Prostate gland (tissue), 2 donors: ENCODE measurements at regions not wholly inside any gene's neighbourhood (a gene's known extent, or its start where the extent isn't known, plus 50 kb on each side); places are given as distances from the start of the nearest gene placed in this dataset.

Source experiments
- DNase-seq: peaks from one replicate; pipeline ENCODE4 v3.0.0-alpha.2; 2019; ENCODE audit warnings: low spot score
- H3K27ac ChIP-seq, 2 donors: fragments of 200-600 bp; sonication (generic); 2 replicates each; pipeline ENCODE4 v1.5.1; 2017 to 2019
- H3K27me3 ChIP-seq: fragments of 200-600 bp; sonication (generic); replicated peaks from 2 replicates; pipeline ENCODE4 v1.5.1; 2019; ENCODE audit not compliant: insufficient read depth
- H3K36me3 ChIP-seq, 2 donors: fragments of 200-600 bp; sonication (generic); 1 replicate in 1 of 2; 2 replicates in 1 of 2; pipeline versions ENCODE4 v1.5.1 to v1.8.1; 2017 to 2019
- H3K4me1 ChIP-seq: fragments of 200-600 bp; sonication (generic); replicated peaks from 2 replicates; pipeline ENCODE4 v1.5.1; 2019
- H3K4me3 ChIP-seq, 2 donors: fragments of 200-600 bp; sonication (generic); 2 replicates each; pipeline ENCODE4 v1.5.1; 2017 to 2019
- H3K9me3 ChIP-seq: fragments of 200-600 bp; sonication (generic); 2 replicates; pipeline ENCODE4 v1.5.1; 2017
- CTCF ChIP-seq, 4 experiments: fragments of 200-600 bp in 2 of 4; fragments of 450-650 bp in 2 of 4; sonication (generic) in 2 of 4; IDR thresholded peaks; 1 replicate in 3 of 4; 2 replicates in 1 of 4; pipeline ENCODE4 v1.5.1; 2016 to 2019; ENCODE audit warnings: antibody characterized with exemption in 4 of 4, mild to moderate bottlenecking in 2 of 4, moderate library complexity in 2 of 4
- POLR2A ChIP-seq: fragments of 450-650 bp; IDR thresholded peaks from one replicate; pipeline ENCODE4 v1.6.1; 2016; ENCODE audit warnings: antibody characterized with exemption, mild to moderate bottlenecking
- POLR2AphosphoS5 ChIP-seq: sonication (generic); formaldehyde crosslinking; IDR thresholded peaks from one replicate; pipeline ENCODE4 v1.6.1; 2017; ENCODE audit warnings: antibody characterized with exemption
- WGBS: methylation state at CpG from one replicate; pipeline ENCODE4 v1.1.5; 2018; 5-methylcytosine and 5-hydroxymethylcytosine counted together
- intact Hi-C: fragments of 100-400 bp; cut with DNase I; formaldehyde crosslinking; loops from one replicate; pipeline ENCODE4 v1.14.2; 2022

GRCh38 chrX:100479329-100479728, 69.3 kb upstream of the PCDH19 start:
- 50% methylated on average over 1 of the region's 1 CpG for WGBS
- intact Hi-C loops = no loop called here
- no peaks in the 10 kb centered on the region for H3K27me3 ChIP-seq
- H3K4me3 ChIP-seq = no peak overlapping the region
- no peak overlapping the region for H3K27ac ChIP-seq
- DNase-seq = no peak
- H3K36me3 ChIP-seq = no peaks in the 10 kb centered on the region
- TF ChIP-seq POLR2AphosphoS5 = no peak
- TF ChIP-seq POLR2A = no peak
- no peak for TF ChIP-seq CTCF (IDR thresholded peaks at IDR 0.05)
- H3K9me3 ChIP-seq = no peaks in the 10 kb centered on the region
- H3K4me1 ChIP-seq = no peaks in the 10 kb centered on the region

GRCh38 chrX:100478714-100479306, 68.7 kb upstream of the PCDH19 start:
- Histone ChIP-seq H3K27me3 (no peaks in the 10 kb centered on the region), H3K27ac (no peak overlapping the region), H3K9me3 (no peaks in the 10 kb centered on the region), H3K36me3 (no peaks in the 10 kb centered on the region), H3K4me3 (no peak overlapping the region), H3K4me1 (no peaks in the 10 kb centered on the region)
- DNase-seq = no peak
- WGBS = 73% methylated on average over 1 of the region's 1 CpG
- no peak for TF ChIP-seq CTCF (IDR thresholded peaks at IDR 0.05)
- intact Hi-C loops = no loop called here

- WGBS = 57% methylated on average over 4 of the region's 4 CpGs
- no peak for DNase-seq
- TF ChIP-seq POLR2A (no peak), POLR2AphosphoS5 (no peak), CTCF (IDR thresholded peaks at IDR 0.05) (no peak)
- no peak overlapping the region for H3K4me3 ChIP-seq
- H3K27ac ChIP-seq = no peak overlapping the region
- intact Hi-C loops = no loop called here
- H3K36me3 ChIP-seq = no peaks in the 10 kb centered on the region
- H3K27me3 ChIP-seq = no peaks in the 10 kb centered on the region
- no peaks in the 10 kb centered on the region for H3K4me1 ChIP-seq
- H3K9me3 ChIP-seq = no peaks in the 10 kb centered on the region
Measured at GRCh38 chrX:100477958-100478357, 67.9 kb upstream of the PCDH19 start.

GRCh38 chrX:100477467-100477866, 67.4 kb upstream of the PCDH19 start:
- no peak for DNase-seq
- Histone ChIP-seq H3K9me3 (no peaks in the 10 kb centered on the region), H3K4me1 (no peaks in the 10 kb centered on the region), H3K27ac (no peak overlapping the region), H3K27me3 (no peaks in the 10 kb centered on the region), H3K4me3 (no peak overlapping the region), H3K36me3 (no peaks in the 10 kb centered on the region)
- WGBS = 86% methylated on average over 2 of the region's 2 CpGs
- TF ChIP-seq POLR2AphosphoS5 (no peak), POLR2A (no peak), CTCF (IDR thresholded peaks at IDR 0.05) (no peak)
- intact Hi-C loops = no loop called here
